ENCODE measurements at regions not wholly inside any gene's neighbourhood (a gene's known extent, or its start where the extent isn't known, plus 50 kb on each side); places are given as distances from the start of the nearest gene placed in this dataset.

DNA sequence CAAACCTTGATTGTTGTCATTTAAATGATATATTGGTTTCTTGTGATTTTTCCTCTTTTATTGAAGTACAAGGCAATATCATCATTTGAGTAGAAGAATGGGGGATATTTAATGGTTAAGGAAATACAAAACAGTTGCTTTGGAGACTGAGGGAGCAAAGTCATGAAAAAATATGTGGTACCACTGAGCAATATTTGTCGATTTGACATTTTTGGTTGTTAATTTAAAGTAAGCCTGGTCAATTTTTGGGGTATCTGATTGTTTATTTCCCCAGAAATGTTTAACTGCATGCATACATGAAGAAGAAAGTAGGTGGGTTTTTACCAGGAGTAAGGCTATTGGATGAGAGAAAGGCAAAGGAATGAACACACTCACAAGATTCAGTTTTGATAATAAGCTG, 556.2 kb downstream of the TRAM1L1 start:
- Histone ChIP-seq H3K4me3 (no peak overlapping the region), H3K27me3 (no peaks in the 10 kb centered on the region), H3K27ac (replicated peaks in 1 of 4) (no peak overlapping the region), H3K9me3 (no peaks in the 10 kb centered on the region), H3K36me3 (no peaks in the 10 kb centered on the region), H3K4me1 (no peaks in the 10 kb centered on the region)
- intact Hi-C loops (cut with DNase I) = no loop called here
- 97% methylated on average over 1 of the region's 1 CpG for WGBS
- TF ChIP-seq CTCF (IDR thresholded peaks at IDR 0.05) (no peak), EP300 (IDR thresholded peaks at IDR 0.05) (no peak), POLR2A (IDR thresholded peaks at IDR 0.05; ENCODE audit: low read depth) (no peak), POLR2AphosphoS5 (IDR thresholded peaks at IDR 0.05) (no peak)
- no peak for DNase-seq (ENCODE audit: extremely low spot score)

- Histone ChIP-seq H3K36me3 (no peaks in the 10 kb centered on the region), H3K9me3 (peaks cover 0 to 7% (median 0%) of the 10 kb centered on the region in 4 donors), H3K27me3 (no peaks in the 10 kb centered on the region), H3K4me1 (no peaks in the 10 kb centered on the region), H3K27ac (replicated peaks in 1 of 4) (no peak overlapping the region), H3K4me3 (no peak overlapping the region)
- DNase-seq (ENCODE audit: extremely low spot score) = no peak
- intact Hi-C loops (cut with DNase I) = no loop called here
- TF ChIP-seq POLR2AphosphoS5 (IDR thresholded peaks at IDR 0.05) (no peak), EP300 (IDR thresholded peaks at IDR 0.05) (no peak), POLR2A (IDR thresholded peaks at IDR 0.05; ENCODE audit: low read depth) (no peak), CTCF (IDR thresholded peaks at IDR 0.05) (no peak)
Observed at GRCh38 chr4:116522922-116523321, 562.5 kb downstream of the TRAM1L1 start.

DNA sequence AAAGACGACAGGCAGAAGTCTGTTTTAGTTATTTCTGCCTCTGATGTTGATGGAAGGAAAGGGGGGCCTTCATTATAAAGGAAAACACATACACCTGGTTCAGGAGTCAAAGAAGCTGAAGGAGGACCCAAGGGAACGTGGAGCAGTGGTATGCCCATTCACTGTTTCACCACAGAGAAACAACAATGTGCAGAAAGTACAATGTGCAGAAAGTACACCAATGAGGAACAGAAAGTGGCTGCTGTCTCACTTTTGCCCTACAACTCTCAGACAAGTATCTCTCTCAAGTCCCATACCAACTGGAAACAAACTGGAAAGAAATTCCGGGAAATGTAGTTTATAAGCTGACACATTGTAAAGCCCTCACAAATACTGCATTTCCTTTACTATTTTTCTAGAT, 564.5 kb downstream of the TRAM1L1 start:
- H3K27me3 ChIP-seq = no peaks in the 10 kb centered on the region
- whole genome bisulfite sequencing = 80% methylated on average over 3 of the region's 3 CpGs
- no peak overlapping the region for H3K27ac ChIP-seq (replicated peaks in 1 of 4)
- H3K4me3 ChIP-seq = no peak overlapping the region
- no peaks in the 10 kb centered on the region for H3K4me1 ChIP-seq
- TF ChIP-seq POLR2AphosphoS5 (IDR thresholded peaks at IDR 0.05) (no peak), POLR2A (IDR thresholded peaks at IDR 0.05; ENCODE audit: low read depth) (no peak), EP300 (IDR thresholded peaks at IDR 0.05) (no peak), CTCF (IDR thresholded peaks at IDR 0.05) (no peak)
- no peak for DNase-seq (ENCODE audit: extremely low spot score)
- H3K36me3 ChIP-seq = no peaks in the 10 kb centered on the region
- peaks cover 0 to 11% (median 0%) of the 10 kb centered on the region in 4 donors for H3K9me3 ChIP-seq
- intact Hi-C loops (cut with DNase I) = no loop called here

- Histone ChIP-seq H3K36me3 (no peaks in the 10 kb centered on the region), H3K27me3 (no peaks in the 10 kb centered on the region), H3K27ac (replicated peaks in 1 of 4) (no peak overlapping the region), H3K4me3 (no peak overlapping the region), H3K9me3 (peaks cover 0 to 11% (median 0%) of the 10 kb centered on the region in 4 donors), H3K4me1 (no peaks in the 10 kb centered on the region)
- intact Hi-C loops (cut with DNase I) = no loop called here
- no peak for DNase-seq (ENCODE audit: extremely low spot score)
- no peak for TF ChIP-seq POLR2AphosphoS5 (IDR thresholded peaks at IDR 0.05)
- TF ChIP-seq POLR2A (IDR thresholded peaks at IDR 0.05; ENCODE audit: low read depth) = no peak
- no peak for TF ChIP-seq EP300 (IDR thresholded peaks at IDR 0.05)
- no peak for TF ChIP-seq CTCF (IDR thresholded peaks at IDR 0.05)
- 75% methylated on average over 2 of the region's 2 CpGs for WGBS
Observed at GRCh38 chr4:116516711-116517110, 568.7 kb downstream of the TRAM1L1 start.

- H3K36me3 ChIP-seq = no peaks in the 10 kb centered on the region
- no peaks in the 10 kb centered on the region for H3K4me1 ChIP-seq
- no peak for DNase-seq (ENCODE audit: extremely low spot score)
- peaks cover 0 to 11% (median 0%) of the 10 kb centered on the region in 4 donors for H3K9me3 ChIP-seq
- H3K27me3 ChIP-seq = no peaks in the 10 kb centered on the region
- WGBS = 63% methylated on average over 1 of the region's 1 CpG
- intact Hi-C loops (cut with DNase I) = no loop called here
- TF ChIP-seq POLR2A (IDR thresholded peaks at IDR 0.05; ENCODE audit: low read depth) (no peak), CTCF (IDR thresholded peaks at IDR 0.05) (no peak), POLR2AphosphoS5 (IDR thresholded peaks at IDR 0.05) (no peak), EP300 (IDR thresholded peaks at IDR 0.05) (no peak)
- H3K4me3 ChIP-seq = no peak overlapping the region
- no peak overlapping the region for H3K27ac ChIP-seq (replicated peaks in 1 of 4)
Observed at GRCh38 chr4:116515959-116516358, 569.4 kb downstream of the TRAM1L1 start.

Measured in esophagus muscularis mucosa (tissue), 4 donors.